ENCODE measurements at regions not wholly inside any gene's neighbourhood (a gene's known extent, or its start where the extent isn't known, plus 50 kb on each side); places are given as distances from the start of the nearest gene placed in this dataset.
"Not testable (repeated sequence)": the region's sequence is repeated elsewhere in the genome, so short reads cannot be mapped to it uniquely, and the experiment has no call there.

DNA sequence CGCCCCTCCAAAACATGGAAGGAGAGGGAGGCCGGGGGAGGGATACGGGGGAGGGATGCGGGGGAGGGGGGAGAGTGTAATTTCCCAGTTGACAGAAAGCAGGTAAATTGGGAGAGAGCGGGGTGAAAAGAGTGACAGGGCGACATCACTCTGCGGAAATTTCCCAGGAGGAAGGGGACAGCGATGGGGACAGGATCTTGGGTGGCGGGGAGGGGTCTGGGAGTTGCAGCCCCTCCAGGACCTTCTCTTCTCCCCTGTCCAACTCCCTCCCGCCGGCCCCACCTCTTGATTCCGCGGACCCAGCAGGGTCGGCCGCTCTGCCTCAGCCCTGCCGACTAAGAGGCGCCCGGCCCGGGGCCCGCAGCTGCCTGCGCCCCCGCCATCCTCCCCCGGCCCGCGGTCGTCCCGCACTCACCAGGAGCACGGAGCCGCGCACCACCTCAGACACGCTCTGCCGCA, 108.0 kb upstream of the DOCK9 start:
- no peaks in the 10 kb centered on the region for H3K9me3 Mint-ChIP-seq
- H3K4me1 Mint-ChIP-seq, result peaks cover 14% of the 10 kb centered on the region
- no peak for TF ChIP-seq CTCF (conservative IDR thresholded peaks at IDR 0.05)
- peaks cover 49% of the 10 kb centered on the region for H3K27me3 Mint-ChIP-seq (ENCODE audit: low read depth)
- no peak overlapping the region for H3K27ac Mint-ChIP-seq (ENCODE audit: unreplicated experiment)
- DNase-seq (ENCODE audit: low read depth, low spot score), result no peak
- H3K4me3 Mint-ChIP-seq, result peak overlapping the region; percentile 87
- no peaks in the 10 kb centered on the region for H3K36me3 Mint-ChIP-seq (ENCODE audit: low read depth)

- H3K9me3 Mint-ChIP-seq, result no peaks in the 10 kb centered on the region
- H3K4me3 Mint-ChIP-seq, result no peak overlapping the region
- H3K27ac Mint-ChIP-seq (ENCODE audit: unreplicated experiment), result no peak overlapping the region
- H3K36me3 Mint-ChIP-seq (ENCODE audit: low read depth), result no peaks in the 10 kb centered on the region
- TF ChIP-seq CTCF (conservative IDR thresholded peaks at IDR 0.05), result no peak
- peaks cover 52% of the 10 kb centered on the region for H3K27me3 Mint-ChIP-seq (ENCODE audit: low read depth)
- peak; percentile 41 for DNase-seq (ENCODE audit: low read depth, low spot score)
- H3K4me1 Mint-ChIP-seq, result peaks cover 14% of the 10 kb centered on the region
These were observed 108.6 kb upstream of the DOCK9 start for GRCh38 chr13:99086267-99087097.

GRCh38 chr13:99087098-99087953, 109.5 kb upstream of the DOCK9 start:
- H3K27ac Mint-ChIP-seq (ENCODE audit: unreplicated experiment), result peak overlapping the region; percentile 35
- peak; percentile 54 for TF ChIP-seq CTCF (conservative IDR thresholded peaks at IDR 0.05)

GRCh38 chr13:99087954-99088491, 110.2 kb upstream of the DOCK9 start:
- Mint-ChIP-seq H3K4me3 (peak overlapping the region; percentile 98), H3K36me3 (ENCODE audit: low read depth) (no peaks in the 10 kb centered on the region), H3K4me1 (peaks cover 14% of the 10 kb centered on the region), H3K27ac (ENCODE audit: unreplicated experiment) (no peak overlapping the region), H3K9me3 (no peaks in the 10 kb centered on the region), H3K27me3 (ENCODE audit: low read depth) (peaks cover 55% of the 10 kb centered on the region)
- DNase-seq (ENCODE audit: low read depth, low spot score), result no peak
- no peak for TF ChIP-seq CTCF (conservative IDR thresholded peaks at IDR 0.05)

More at GRCh38 chr13:99087098-99087953, 109.5 kb upstream of the DOCK9 start:
- DNase-seq (ENCODE audit: low read depth, low spot score), result peak; percentile 82
- Mint-ChIP-seq H3K4me3 (peak overlapping the region; percentile 98), H3K36me3 (ENCODE audit: low read depth) (no peaks in the 10 kb centered on the region), H3K27me3 (ENCODE audit: low read depth) (peaks cover 55% of the 10 kb centered on the region), H3K9me3 (no peaks in the 10 kb centered on the region), H3K4me1 (peaks cover 14% of the 10 kb centered on the region)

DNA sequence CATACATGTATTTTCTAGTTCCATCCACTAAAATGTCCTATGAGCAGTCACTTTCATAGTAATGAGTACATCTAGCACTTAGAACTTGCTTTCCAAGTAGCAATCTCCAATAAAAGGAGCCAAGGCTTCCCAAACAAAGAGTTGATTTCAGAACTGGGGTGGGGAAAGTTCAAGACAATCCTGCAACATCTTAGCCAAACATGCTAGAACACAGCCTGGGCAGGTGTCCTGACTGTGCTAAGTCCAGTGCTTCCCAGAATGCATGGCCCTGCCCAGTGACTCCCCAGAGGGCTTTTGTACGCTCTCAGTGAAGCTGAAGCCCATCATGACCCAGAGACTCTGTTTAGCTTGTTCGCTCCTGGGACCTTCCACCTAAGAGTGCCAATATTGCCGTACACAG, 106.7 kb upstream of the UBAC2 start:
- Mint-ChIP-seq H3K27me3 (ENCODE audit: low read depth) (peaks cover 11% of the 10 kb centered on the region), H3K4me1 (no peaks in the 10 kb centered on the region), H3K27ac (ENCODE audit: unreplicated experiment) (no peak overlapping the region), H3K4me3 (no peak overlapping the region), H3K9me3 (no peaks in the 10 kb centered on the region), H3K36me3 (ENCODE audit: low read depth) (no peaks in the 10 kb centered on the region)
- DNase-seq (ENCODE audit: low read depth, low spot score), result no peak
- no peak for TF ChIP-seq CTCF (conservative IDR thresholded peaks at IDR 0.05)

DNA sequence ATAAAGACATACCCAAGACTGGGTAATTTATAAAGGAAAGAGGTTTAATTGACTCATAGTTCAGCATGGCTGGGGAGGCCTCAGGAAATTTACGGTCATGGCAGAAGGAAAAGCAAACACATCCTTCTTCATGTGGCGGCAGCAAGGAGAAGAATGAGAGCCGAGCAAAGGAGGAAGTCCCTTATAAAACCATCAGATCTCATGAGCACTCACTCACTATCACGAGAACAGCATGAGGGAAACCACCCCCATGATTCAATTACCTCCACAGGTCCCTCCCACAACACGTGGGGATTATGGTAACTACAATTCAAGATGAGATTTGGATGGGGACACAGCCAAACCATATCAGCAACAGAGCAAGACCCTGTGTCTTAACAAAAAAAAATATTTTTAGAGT, 98.8 kb upstream of the UBAC2 start:
- not testable (repeated sequence) for H3K4me1 Mint-ChIP-seq; H3K27me3 Mint-ChIP-seq (ENCODE audit: low read depth); DNase-seq (ENCODE audit: low read depth, low spot score); H3K9me3 Mint-ChIP-seq; H3K27ac Mint-ChIP-seq (ENCODE audit: unreplicated experiment); H3K36me3 Mint-ChIP-seq (ENCODE audit: low read depth); H3K4me3 Mint-ChIP-seq
